Esophagus squamous epithelium (tissue), 5 donors: ENCODE measurements at regions not wholly inside any gene's neighbourhood (a gene's known extent, or its start where the extent isn't known, plus 50 kb on each side); places are given as distances from the start of the nearest gene placed in this dataset.

ENCODE experiments used
- DNase-seq: peaks from one replicate; lab custom pipeline; 2025; lab: John Stamatoyannopoulos, UW
- H3K27ac ChIP-seq, 4 donors: fragments of 200-600 bp; sonication (generic); one replicate each; pipeline ENCODE4 v1.5.1; 2016 to 2019; ENCODE audit warnings: mild to moderate bottlenecking in 1 of 4
- H3K27me3 ChIP-seq, 4 donors: fragments of 200-600 bp; sonication (generic); 1 replicate in 3 of 4; 2 replicates in 1 of 4; pipeline versions ENCODE4 v1.5.1 to v1.6.0; 2017 to 2021; ENCODE audit warnings: antibody characterized with exemption in 1 of 4
- H3K36me3 ChIP-seq, 3 donors: fragments of 200-600 bp; sonication (generic); one replicate each; pipeline ENCODE4 v1.5.1; 2016 to 2019
- H3K4me1 ChIP-seq, 3 donors: fragments of 200-600 bp; sonication (generic); one replicate each; pipeline ENCODE4 v1.5.1; 2017 to 2019
- H3K4me3 ChIP-seq, 4 donors: fragments of 200-600 bp; sonication (generic); 1 replicate in 3 of 4; 2 replicates in 1 of 4; pipeline ENCODE4 v1.5.1; 2016 to 2019; ENCODE audit warnings: mild to moderate bottlenecking in 2 of 4, moderate library complexity in 1 of 4
- H3K9me3 ChIP-seq, 3 donors: fragments of 200-600 bp; sonication (generic); one replicate each; pipeline ENCODE4 v1.5.1; 2016 to 2019
- POLR2A ChIP-seq, 4 donors: fragments of 450-650 bp; IDR thresholded peaks; one replicate each; pipeline ENCODE4 v1.6.1; 2017; ENCODE audit warnings: antibody characterized with exemption in 4 of 4, mild to moderate bottlenecking in 4 of 4, moderate library complexity in 3 of 4
- WGBS, 2 donors: methylation state at CpG; one replicate each; pipeline ENCODE4 v1.1.5; 2018; 5-methylcytosine and 5-hydroxymethylcytosine counted together
- intact Hi-C: fragments of 100-400 bp; cut with DNase I; formaldehyde crosslinking; loops from one replicate; pipeline ENCODE4 v1.15.0; 2022
- TF ChIP-seq, protein P1 (sequence below), 6 experiments: fragments of 450-650 bp in 4 of 6; fragments of 200-600 bp in 2 of 6; sonication (generic) in 2 of 6; IDR thresholded peaks; one replicate each; pipeline ENCODE4 v1.5.1; 2016 to 2019; ENCODE audit warnings: antibody characterized with exemption in 6 of 6, mild to moderate bottlenecking in 4 of 6, moderate library complexity in 4 of 6
- donor health status: DM: yes; HTN: yes; CAD: no.

DNA sequence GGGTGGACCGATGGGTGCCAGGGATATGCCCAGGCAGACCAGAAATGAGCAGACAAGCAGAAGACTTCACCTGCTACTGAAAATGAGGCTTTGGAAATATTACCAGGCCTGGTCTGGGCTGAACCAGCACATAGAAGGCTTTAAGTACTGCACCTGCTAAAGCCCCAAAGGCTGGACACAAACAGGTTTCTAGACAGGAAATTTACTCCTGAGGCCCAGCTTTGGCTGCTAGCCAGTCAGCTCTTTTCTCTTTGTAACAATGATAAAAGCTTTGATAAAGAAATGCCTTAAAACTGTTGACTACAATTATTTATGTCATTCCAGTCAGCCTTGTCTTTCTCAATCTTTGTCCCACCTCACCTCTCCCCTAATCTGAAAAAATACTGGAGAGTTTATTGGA is 228.9 kb upstream of the EGLN3 start:
- intact Hi-C loops: no loop called here
- 75 to 81% methylated on average over 1 of the region's 1 CpG for WGBS, 2 donors
- Histone ChIP-seq H3K4me3 (no peak overlapping the region), H3K27ac (no peak overlapping the region), H3K27me3 (no peaks in the 10 kb centered on the region), H3K9me3 (no peaks in the 10 kb centered on the region), H3K36me3 (no peaks in the 10 kb centered on the region), H3K4me1 (peaks cover 0 to 7% (median 0%) of the 10 kb centered on the region in 3 donors)
- DNase-seq: no peak
- TF ChIP-seq POLR2A (IDR thresholded peaks at IDR 0.05): no peak
- TF ChIP-seq, protein P1, sequence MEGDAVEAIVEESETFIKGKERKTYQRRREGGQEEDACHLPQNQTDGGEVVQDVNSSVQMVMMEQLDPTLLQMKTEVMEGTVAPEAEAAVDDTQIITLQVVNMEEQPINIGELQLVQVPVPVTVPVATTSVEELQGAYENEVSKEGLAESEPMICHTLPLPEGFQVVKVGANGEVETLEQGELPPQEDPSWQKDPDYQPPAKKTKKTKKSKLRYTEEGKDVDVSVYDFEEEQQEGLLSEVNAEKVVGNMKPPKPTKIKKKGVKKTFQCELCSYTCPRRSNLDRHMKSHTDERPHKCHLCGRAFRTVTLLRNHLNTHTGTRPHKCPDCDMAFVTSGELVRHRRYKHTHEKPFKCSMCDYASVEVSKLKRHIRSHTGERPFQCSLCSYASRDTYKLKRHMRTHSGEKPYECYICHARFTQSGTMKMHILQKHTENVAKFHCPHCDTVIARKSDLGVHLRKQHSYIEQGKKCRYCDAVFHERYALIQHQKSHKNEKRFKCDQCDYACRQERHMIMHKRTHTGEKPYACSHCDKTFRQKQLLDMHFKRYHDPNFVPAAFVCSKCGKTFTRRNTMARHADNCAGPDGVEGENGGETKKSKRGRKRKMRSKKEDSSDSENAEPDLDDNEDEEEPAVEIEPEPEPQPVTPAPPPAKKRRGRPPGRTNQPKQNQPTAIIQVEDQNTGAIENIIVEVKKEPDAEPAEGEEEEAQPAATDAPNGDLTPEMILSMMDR (IDR thresholded peaks at IDR 0.05): no peak

DNA sequence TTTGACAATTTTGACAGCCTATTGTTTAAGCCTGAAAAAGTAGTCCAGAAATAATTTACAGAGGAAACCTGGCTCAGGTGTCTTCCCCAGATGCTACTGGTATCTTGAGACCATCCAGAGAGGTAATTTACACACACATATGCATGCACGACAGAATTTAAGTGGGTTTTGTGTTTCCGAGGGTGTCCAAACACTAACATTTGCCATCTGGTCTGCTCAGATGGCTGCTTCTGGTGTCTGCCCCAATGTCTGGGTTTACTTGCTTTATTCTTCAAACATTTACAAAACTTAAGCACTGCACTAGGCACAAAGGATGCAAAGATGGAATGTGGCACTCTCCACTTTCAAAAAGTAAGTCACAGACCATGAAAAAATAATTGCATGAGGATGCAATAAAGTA is 226.6 kb upstream of the EGLN3 start:
- DNase-seq: no peak
- no peak for TF ChIP-seq POLR2A (IDR thresholded peaks at IDR 0.05)
- TF ChIP-seq, protein P1 (IDR thresholded peaks at IDR 0.05): no peak
- Histone ChIP-seq H3K27me3 (no peaks in the 10 kb centered on the region), H3K4me1 (peaks cover 0 to 7% (median 0%) of the 10 kb centered on the region in 3 donors), H3K36me3 (no peaks in the 10 kb centered on the region), H3K9me3 (no peaks in the 10 kb centered on the region), H3K27ac (no peak overlapping the region), H3K4me3 (no peak overlapping the region)
- intact Hi-C loops: no loop called here
- 43 to 54% methylated on average over 2 of the region's 2 CpGs for WGBS, 2 donors

DNA sequence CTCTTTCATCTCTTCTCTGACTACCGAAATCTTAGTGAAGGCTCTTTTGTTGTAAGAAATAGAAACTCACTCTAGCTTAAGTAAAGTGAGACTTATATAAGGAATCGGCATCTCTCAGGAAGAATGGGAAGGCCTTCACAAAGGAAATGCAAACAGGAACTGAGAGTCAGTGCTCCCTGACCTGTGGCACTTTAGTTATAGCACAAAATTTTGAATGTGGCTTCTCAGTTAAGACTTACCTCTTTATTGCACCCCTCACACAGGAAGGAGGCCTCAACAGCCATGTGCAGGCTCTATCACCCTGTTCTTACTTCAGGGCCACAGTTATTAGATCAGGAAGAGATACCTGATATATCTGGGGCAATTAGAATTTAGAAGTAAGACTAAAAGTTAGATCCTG is 224.7 kb upstream of the EGLN3 start:
- Histone ChIP-seq H3K4me3 (no peak overlapping the region), H3K27me3 (no peaks in the 10 kb centered on the region), H3K27ac (no peak overlapping the region), H3K9me3 (no peaks in the 10 kb centered on the region), H3K4me1 (peaks cover 0 to 7% (median 0%) of the 10 kb centered on the region in 3 donors), H3K36me3 (no peaks in the 10 kb centered on the region)
- intact Hi-C loops: no loop called here
- DNase-seq: no peak
- TF ChIP-seq, protein P1 (IDR thresholded peaks at IDR 0.05): no peak
- no peak for TF ChIP-seq POLR2A (IDR thresholded peaks at IDR 0.05)
- 59 to 91% methylated on average over 2 of the region's 2 CpGs for WGBS, 2 donors

DNA sequence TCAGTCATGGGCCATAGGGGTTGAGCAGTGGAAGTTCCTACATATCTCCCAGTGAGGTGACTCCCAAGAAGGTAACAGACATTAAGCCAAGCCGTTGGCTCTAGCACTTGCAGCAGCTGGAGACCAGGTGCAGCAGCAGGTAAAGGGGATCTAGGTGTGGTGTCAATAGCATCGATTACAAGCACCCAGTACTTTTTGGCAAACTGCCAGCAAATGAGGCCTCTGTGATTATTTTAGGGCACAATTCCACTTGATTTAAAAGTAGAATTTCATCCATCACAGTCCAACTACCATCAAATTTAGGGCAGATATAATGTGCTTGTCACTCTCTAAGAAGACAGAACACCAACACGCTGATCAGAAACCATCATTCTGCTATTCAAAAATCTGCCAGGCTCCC is 224.1 kb upstream of the EGLN3 start:
- H3K27me3 ChIP-seq: no peaks in the 10 kb centered on the region
- no peak overlapping the region for H3K27ac ChIP-seq
- intact Hi-C loops: no loop called here
- DNase-seq: no peak
- 76 to 88% methylated on average over 2 to 3 of the region's 3 CpGs for WGBS, 2 donors
- peaks cover 0 to 5% (median 0%) of the 10 kb centered on the region in 3 donors for H3K4me1 ChIP-seq
- H3K4me3 ChIP-seq: no peak overlapping the region
- TF ChIP-seq, protein P1 (IDR thresholded peaks at IDR 0.05): no peak
- no peak for TF ChIP-seq POLR2A (IDR thresholded peaks at IDR 0.05)
- H3K36me3 ChIP-seq: no peaks in the 10 kb centered on the region
- H3K9me3 ChIP-seq: no peaks in the 10 kb centered on the region

DNA sequence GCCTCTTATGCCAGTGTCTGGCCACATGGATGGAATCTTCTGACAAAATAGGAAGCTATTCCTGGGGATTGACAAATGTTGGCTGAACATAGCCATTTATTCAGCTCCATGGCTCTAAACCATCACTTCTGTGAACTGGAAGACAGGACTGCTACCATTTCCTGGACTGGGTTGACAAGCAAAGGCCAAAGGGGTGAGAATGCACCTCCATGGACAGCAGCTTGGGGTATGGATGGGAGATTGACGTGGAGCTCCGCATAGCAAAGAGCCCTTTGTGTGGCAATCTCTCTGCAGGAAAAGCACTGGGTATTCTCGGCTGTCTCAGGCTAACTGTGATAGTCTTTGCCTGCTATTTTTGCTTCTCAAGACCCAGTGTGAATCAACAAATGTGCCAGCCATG is 223.0 kb upstream of the EGLN3 start:
- Histone ChIP-seq H3K27me3 (no peaks in the 10 kb centered on the region), H3K4me3 (no peak overlapping the region), H3K27ac (no peak overlapping the region), H3K36me3 (no peaks in the 10 kb centered on the region), H3K9me3 (no peaks in the 10 kb centered on the region), H3K4me1 (no peaks in the 10 kb centered on the region)
- intact Hi-C loops: no loop called here
- 94 to 100% methylated on average over 3 of the region's 3 CpGs for WGBS, 2 donors
- no peak for TF ChIP-seq POLR2A (IDR thresholded peaks at IDR 0.05)
- no peak for DNase-seq
